MCF 10A (cell line): ENCODE measurements at regions not wholly inside any gene's neighbourhood (a gene's known extent, or its start where the extent isn't known, plus 50 kb on each side); places are given as distances from the start of the nearest gene placed in this dataset.
"Not testable (repeated sequence)": the region's sequence is repeated elsewhere in the genome, so short reads cannot be mapped to it uniquely, and the experiment has no call there.

ENCODE experiments used
- BruUV-seq: library from RNA; stranded (reverse); fragments of 400-500 nt; replicated peaks from 2 replicates; lab custom pipeline; 2021; lab: Mats Ljungman, UMichigan
- CTCF ChIA-PET: fragments of 300-600 bp; sonication (Branson Sonifier 250); formaldehyde crosslinking; extraction: SDS; loops from one replicate; lab custom pipeline; 2021; ENCODE audit warnings: antibody characterized with exemption, inconsistent platforms; lab: Yijun Ruan, JAX
- POLR2A ChIA-PET: fragments of 300-600, 350-650 bp; sonication (Branson Sonifier 250); formaldehyde crosslinking; extraction: SDS; loops from one replicate; lab custom pipeline; 2020; ENCODE audit warnings: antibody characterized with exemption, inconsistent platforms; lab: Yijun Ruan, JAX
- DNase-seq: peaks from one replicate; pipeline ENCODE4 v3.0.0-alpha.2; 2018; ENCODE audit not compliant: unreplicated experiment
- H3K27ac Mint-ChIP-seq: one replicate; pipeline ENCODE4 v1.8.0; 2022; ENCODE audit warnings: mild to moderate bottlenecking, low read depth, mixed read lengths; ENCODE audit not compliant: unreplicated experiment
- H3K27me3 Mint-ChIP-seq: one replicate; pipeline ENCODE4 v1.8.0; 2022; ENCODE audit warnings: mixed read lengths; ENCODE audit not compliant: insufficient read depth, unreplicated experiment
- H3K36me3 Mint-ChIP-seq: one replicate; pipeline ENCODE4 v1.8.0; 2022; ENCODE audit warnings: mild to moderate bottlenecking, moderate library complexity, mixed read lengths; ENCODE audit not compliant: insufficient read depth, unreplicated experiment
- H3K4me1 Mint-ChIP-seq: one replicate; pipeline ENCODE4 v1.8.0; 2022; ENCODE audit warnings: mixed read lengths; ENCODE audit not compliant: insufficient read depth, unreplicated experiment
- H3K4me3 Mint-ChIP-seq: one replicate; pipeline ENCODE4 v1.8.0; 2022; ENCODE audit warnings: mild to moderate bottlenecking, moderate library complexity, mixed read lengths; ENCODE audit not compliant: unreplicated experiment
- H3K9me3 Mint-ChIP-seq: one replicate; pipeline ENCODE4 v1.8.0; 2022; ENCODE audit warnings: mixed read lengths; ENCODE audit not compliant: unreplicated experiment
- intact Hi-C: fragments of 100-400 bp; cut with micrococcal nuclease; formaldehyde crosslinking; loops from 2 replicates; pipeline ENCODE4 v1.14.1; 2022
- TF ChIP-seq, protein P1 (sequence below): fragments of 200-600 bp; IDR thresholded peaks from one replicate; pipeline ENCODE4 v1.8.0; 2022; ENCODE audit warnings: antibody characterized with exemption, mild to moderate bottlenecking; ENCODE audit not compliant: unreplicated experiment

DNA sequence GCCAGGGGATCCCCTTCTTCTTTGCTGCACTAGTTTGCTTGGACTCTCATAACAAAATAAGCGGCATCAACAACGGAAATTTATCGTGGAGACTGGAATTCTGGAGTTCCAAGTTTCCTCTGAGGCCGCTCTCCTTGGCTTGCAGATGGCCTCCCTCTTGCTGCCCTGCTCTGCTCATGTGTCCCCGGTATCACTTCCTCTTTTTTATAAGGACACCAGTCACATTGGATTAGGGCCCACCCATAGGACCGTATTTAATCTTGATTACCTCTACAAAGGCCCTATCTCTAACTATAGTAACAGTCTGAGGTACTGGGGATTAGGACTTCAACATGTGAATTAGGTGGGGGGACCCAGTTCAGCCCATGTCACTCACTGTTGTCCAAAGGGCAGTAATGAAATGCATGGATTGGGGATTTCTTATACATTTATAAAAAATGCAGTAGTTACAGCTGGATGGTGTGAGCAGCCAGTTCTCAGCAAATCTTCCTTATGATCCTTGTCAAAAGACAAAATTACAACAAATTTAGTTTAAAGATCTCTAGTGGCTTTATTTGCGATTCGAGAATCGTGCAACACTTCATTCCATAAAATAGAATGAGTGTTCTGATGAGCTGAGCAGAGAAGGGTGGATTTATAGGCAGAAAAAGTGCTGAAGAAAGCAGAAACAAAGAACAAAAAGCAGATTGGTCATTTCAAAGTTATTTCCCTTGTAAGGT is 59.3 kb upstream of the AKAP12 start:
- Mint-ChIP-seq H3K4me1 (peaks cover 10% of the 10 kb centered on the region), H3K27me3 (peaks cover 9% of the 10 kb centered on the region), H3K27ac (no peak overlapping the region), H3K36me3 (no peaks in the 10 kb centered on the region), H3K4me3 (no peak overlapping the region), H3K9me3 (no peaks in the 10 kb centered on the region)
- ChIA-PET CTCF (no interaction called here), POLR2A (interaction anchor here (1.0 kb wide), 1 partner anchor 9 kb away, joined by 3 read pairs; no protein-coding TSS in a partner anchor)
- intact Hi-C loops: no loop called here
- TF ChIP-seq, protein P1, sequence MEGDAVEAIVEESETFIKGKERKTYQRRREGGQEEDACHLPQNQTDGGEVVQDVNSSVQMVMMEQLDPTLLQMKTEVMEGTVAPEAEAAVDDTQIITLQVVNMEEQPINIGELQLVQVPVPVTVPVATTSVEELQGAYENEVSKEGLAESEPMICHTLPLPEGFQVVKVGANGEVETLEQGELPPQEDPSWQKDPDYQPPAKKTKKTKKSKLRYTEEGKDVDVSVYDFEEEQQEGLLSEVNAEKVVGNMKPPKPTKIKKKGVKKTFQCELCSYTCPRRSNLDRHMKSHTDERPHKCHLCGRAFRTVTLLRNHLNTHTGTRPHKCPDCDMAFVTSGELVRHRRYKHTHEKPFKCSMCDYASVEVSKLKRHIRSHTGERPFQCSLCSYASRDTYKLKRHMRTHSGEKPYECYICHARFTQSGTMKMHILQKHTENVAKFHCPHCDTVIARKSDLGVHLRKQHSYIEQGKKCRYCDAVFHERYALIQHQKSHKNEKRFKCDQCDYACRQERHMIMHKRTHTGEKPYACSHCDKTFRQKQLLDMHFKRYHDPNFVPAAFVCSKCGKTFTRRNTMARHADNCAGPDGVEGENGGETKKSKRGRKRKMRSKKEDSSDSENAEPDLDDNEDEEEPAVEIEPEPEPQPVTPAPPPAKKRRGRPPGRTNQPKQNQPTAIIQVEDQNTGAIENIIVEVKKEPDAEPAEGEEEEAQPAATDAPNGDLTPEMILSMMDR: no peak
- no peak for DNase-seq
- BruUV-seq: no TSS peak

DNA sequence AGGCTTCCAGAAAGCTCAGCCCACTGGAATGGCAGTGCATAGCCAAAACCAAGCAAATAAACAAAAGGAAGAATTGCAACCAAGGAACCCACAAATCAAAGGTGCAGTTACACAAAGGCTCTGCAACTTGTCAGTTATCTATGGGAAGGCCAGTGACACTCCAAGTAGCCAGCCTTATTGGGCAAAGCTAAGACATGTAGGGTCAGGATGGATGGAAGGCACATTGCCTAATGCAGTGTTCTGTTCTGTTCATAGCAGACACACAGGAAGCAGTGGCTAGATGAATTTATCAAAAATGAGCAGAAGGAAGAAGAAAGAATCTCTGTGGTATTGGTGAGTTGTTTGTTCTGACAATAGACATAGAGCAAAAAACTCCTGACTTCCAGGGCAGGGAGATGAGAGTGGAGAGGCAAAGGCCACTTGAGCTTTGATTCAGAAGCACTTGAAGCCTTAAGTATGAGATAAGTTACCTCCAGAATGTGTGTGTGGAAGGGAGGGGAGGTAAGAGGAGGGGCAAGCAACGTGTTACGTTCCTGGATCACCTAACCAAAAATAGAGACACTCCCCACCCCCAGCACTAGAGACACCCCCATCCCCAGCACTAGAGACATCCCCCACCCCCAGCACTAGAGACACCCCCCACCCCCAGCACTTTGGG is 57.9 kb upstream of the AKAP12 start:
- intact Hi-C loops: no loop called here
- Mint-ChIP-seq H3K4me1 (peaks cover 10% of the 10 kb centered on the region), H3K4me3 (no peak overlapping the region), H3K9me3 (no peaks in the 10 kb centered on the region), H3K36me3 (no peaks in the 10 kb centered on the region), H3K27ac (no peak overlapping the region), H3K27me3 (no peaks in the 10 kb centered on the region)
- POLR2A ChIA-PET: no interaction called here
- DNase-seq: no peak
- TF ChIP-seq, protein P1: no peak
- CTCF ChIA-PET: no interaction called here
- BruUV-seq: no TSS peak

DNA sequence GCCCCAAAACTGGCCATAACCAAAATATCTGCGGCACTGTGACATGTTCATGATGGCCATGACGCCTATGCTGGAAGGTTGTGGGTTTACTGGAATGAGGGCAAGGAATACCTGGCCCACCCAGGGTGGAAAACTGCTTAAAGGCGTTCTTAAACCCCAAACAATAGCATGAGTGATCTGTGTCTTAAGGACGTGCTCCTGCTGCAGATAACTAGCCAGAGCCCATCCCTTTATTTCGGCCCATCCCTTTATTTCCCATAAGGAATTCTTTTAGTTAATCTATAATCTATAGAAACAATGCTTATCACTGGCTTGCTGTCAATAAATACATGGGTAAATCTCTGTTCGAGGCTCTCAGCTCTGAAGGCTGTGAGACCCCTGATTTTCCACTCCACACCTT is 56.8 kb upstream of the AKAP12 start:
- intact Hi-C loops, H3K36me3 Mint-ChIP-seq, DNase-seq, H3K9me3 Mint-ChIP-seq, POLR2A ChIA-PET, H3K4me3 Mint-ChIP-seq, BruUV-seq, H3K27ac Mint-ChIP-seq, H3K27me3 Mint-ChIP-seq: not testable (repeated sequence)
- CTCF ChIA-PET: interaction anchor here (0.5 kb wide), 1 partner anchor 12 kb away, joined by 3 read pairs; no protein-coding TSS in a partner anchor
- H3K4me1 Mint-ChIP-seq: peaks cover 10% of the 10 kb centered on the region

DNA sequence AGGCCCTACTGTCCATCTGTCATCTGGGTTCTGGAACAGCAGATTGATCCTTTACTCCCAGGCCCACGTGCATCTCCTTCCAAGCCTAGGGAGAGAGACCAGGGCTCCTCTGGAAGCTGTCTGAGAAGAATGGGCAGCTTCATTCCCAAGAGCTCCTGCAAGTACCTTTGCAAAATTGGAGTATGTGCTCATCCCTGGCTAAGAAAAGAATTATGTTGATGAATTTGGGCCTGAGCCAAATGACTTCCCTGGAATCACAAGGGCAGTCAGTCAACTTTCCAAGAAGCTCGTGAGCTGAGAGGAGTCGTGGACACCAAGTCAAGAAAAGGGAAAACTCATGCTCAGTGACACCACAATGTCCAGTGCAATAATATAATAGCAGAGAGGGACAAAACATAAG is 54.6 kb upstream of the AKAP12 start:
- ChIA-PET CTCF (interaction anchor here (0.5 kb wide), 1 partner anchor 176 kb away, joined by 4 read pairs; no protein-coding TSS in a partner anchor), POLR2A (no interaction called here)
- intact Hi-C loops: no loop called here
- no peak overlapping the region for H3K27ac Mint-ChIP-seq
- no peaks in the 10 kb centered on the region for H3K27me3 Mint-ChIP-seq
- no peak overlapping the region for H3K4me3 Mint-ChIP-seq
- no TSS peak for BruUV-seq
- TF ChIP-seq, protein P1: no peak
- DNase-seq: no peak
- no peaks in the 10 kb centered on the region for H3K36me3 Mint-ChIP-seq
- no peaks in the 10 kb centered on the region for H3K4me1 Mint-ChIP-seq
- H3K9me3 Mint-ChIP-seq: no peaks in the 10 kb centered on the region
